ENCODE measurements at regions not wholly inside any gene's neighbourhood (a gene's known extent, or its start where the extent isn't known, plus 50 kb on each side); places are given as distances from the start of the nearest gene placed in this dataset.
A peak's percentile ranks its signal among the peaks of the same experiment; 100 is the strongest.
"Not testable (repeated sequence)": the region's sequence is repeated elsewhere in the genome, so short reads cannot be mapped to it uniquely, and the experiment has no call there.

DNA sequence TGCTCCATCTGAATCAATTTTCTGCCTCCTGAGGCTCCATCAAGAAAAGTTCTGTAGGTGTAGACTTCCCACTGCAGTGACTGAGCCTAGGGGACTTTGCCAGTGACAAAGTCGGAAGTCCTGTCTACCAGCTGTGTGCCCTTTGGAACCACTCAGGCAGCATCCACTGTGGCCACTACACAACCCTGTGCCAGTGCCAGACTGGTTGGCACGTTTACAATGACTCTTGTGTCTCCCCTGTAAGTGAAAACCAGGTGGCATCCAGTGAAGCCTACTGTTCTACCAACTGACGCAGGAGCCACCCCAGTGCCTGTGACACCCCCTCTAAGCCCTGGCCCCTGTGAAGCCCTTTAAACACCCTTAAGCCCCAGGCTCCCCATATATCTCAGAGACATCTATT is 132.1 kb upstream of the SERPINE2 start:
- no peaks in the 10 kb centered on the region for H3K36me3 Mint-ChIP-seq (ENCODE audit: unreplicated experiment)
- DNase-seq (ENCODE audit: extremely low spot score, unreplicated experiment) = peak; percentile 57
- TF ChIP-seq, protein P1, sequence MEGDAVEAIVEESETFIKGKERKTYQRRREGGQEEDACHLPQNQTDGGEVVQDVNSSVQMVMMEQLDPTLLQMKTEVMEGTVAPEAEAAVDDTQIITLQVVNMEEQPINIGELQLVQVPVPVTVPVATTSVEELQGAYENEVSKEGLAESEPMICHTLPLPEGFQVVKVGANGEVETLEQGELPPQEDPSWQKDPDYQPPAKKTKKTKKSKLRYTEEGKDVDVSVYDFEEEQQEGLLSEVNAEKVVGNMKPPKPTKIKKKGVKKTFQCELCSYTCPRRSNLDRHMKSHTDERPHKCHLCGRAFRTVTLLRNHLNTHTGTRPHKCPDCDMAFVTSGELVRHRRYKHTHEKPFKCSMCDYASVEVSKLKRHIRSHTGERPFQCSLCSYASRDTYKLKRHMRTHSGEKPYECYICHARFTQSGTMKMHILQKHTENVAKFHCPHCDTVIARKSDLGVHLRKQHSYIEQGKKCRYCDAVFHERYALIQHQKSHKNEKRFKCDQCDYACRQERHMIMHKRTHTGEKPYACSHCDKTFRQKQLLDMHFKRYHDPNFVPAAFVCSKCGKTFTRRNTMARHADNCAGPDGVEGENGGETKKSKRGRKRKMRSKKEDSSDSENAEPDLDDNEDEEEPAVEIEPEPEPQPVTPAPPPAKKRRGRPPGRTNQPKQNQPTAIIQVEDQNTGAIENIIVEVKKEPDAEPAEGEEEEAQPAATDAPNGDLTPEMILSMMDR (IDR thresholded peaks at IDR 0.05) = no peak
- H3K27me3 Mint-ChIP-seq (ENCODE audit: unreplicated experiment) = no peaks in the 10 kb centered on the region
- no peaks in the 10 kb centered on the region for H3K9me3 Mint-ChIP-seq (ENCODE audit: unreplicated experiment)
- peaks cover 6% of the 10 kb centered on the region for H3K4me1 Mint-ChIP-seq (ENCODE audit: unreplicated experiment)
- H3K27ac Mint-ChIP-seq (ENCODE audit: unreplicated experiment) = no peak overlapping the region
- H3K4me3 Mint-ChIP-seq (ENCODE audit: unreplicated experiment) = no peak overlapping the region

DNA sequence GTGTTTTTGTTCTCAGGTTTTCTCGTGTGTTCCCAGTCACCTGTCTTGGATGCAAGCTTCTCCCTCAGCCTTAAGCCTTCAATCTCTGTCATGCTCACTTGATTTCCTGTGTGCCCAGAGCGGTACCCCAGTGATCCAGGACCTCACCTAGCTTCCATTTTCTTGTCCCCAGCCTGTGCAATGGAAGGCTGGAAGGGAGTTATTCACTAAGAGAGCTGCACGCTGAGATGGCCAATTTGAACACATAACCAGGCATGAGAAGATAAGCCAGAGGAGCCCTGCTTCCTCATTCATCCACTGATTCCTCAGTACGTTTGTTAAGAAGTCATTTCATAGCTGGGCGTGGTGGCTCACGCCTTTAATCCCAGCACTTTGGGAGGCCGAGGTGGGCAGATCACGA is 130.8 kb upstream of the SERPINE2 start:
- H3K9me3 Mint-ChIP-seq (ENCODE audit: unreplicated experiment) = no peaks in the 10 kb centered on the region
- H3K4me3 Mint-ChIP-seq (ENCODE audit: unreplicated experiment) = no peak overlapping the region
- H3K36me3 Mint-ChIP-seq (ENCODE audit: unreplicated experiment) = no peaks in the 10 kb centered on the region
- peak; percentile 48 for DNase-seq (ENCODE audit: extremely low spot score, unreplicated experiment)
- H3K4me1 Mint-ChIP-seq (ENCODE audit: unreplicated experiment) = peaks cover 6% of the 10 kb centered on the region
- TF ChIP-seq, protein P1 (IDR thresholded peaks at IDR 0.05) = no peak
- no peak overlapping the region for H3K27ac Mint-ChIP-seq (ENCODE audit: unreplicated experiment)
- H3K27me3 Mint-ChIP-seq (ENCODE audit: unreplicated experiment) = no peaks in the 10 kb centered on the region

DNA sequence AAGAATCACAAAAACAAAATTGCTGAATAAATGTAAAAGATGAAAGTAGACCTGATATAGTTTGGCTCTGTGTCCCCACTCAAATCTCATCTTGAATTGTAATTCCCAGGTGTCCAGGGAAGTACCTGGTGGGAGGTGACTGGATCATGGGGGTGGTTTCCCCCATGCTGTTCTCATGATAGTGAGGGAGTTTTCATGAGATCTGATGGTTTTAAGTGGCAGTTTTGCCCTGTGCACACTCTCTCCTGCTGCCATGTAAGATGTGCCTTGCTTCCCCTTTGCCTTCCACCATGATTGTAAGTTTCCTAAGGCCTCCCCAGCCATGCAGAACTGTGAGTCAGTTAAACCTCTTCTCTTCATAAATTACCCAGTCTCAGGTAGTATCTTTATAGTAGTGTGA is 128.7 kb upstream of the SERPINE2 start:
- H3K4me3 Mint-ChIP-seq (ENCODE audit: unreplicated experiment); H3K27ac Mint-ChIP-seq (ENCODE audit: unreplicated experiment); H3K9me3 Mint-ChIP-seq (ENCODE audit: unreplicated experiment); H3K27me3 Mint-ChIP-seq (ENCODE audit: unreplicated experiment); H3K36me3 Mint-ChIP-seq (ENCODE audit: unreplicated experiment); DNase-seq (ENCODE audit: extremely low spot score, unreplicated experiment): not testable (repeated sequence)
- peaks cover 17% of the 10 kb centered on the region for H3K4me1 Mint-ChIP-seq (ENCODE audit: unreplicated experiment)

DNA sequence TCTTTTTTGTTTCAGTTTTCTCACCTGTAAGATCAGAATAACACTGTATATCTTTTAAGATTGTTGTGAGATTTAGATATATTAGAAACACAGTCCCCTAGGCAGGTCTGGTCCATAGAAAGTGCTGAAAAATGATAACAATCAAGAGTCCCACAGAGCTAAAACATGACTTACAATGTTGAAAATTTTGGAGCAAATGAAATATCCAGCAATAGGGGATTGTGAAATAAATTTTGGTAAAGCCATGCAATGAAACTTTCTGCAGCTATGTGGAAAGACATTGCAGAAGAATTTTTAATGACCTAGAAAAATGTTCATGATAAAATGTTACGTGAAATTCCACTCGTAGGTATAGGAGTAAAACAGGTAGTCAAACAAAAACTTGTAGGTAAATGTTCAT is 127.6 kb upstream of the SERPINE2 start:
- H3K27me3 Mint-ChIP-seq (ENCODE audit: unreplicated experiment) = no peaks in the 10 kb centered on the region
- peaks cover 28% of the 10 kb centered on the region for H3K4me1 Mint-ChIP-seq (ENCODE audit: unreplicated experiment)
- TF ChIP-seq, protein P1 (IDR thresholded peaks at IDR 0.05) = no peak
- no peak overlapping the region for H3K27ac Mint-ChIP-seq (ENCODE audit: unreplicated experiment)
- no peak for DNase-seq (ENCODE audit: extremely low spot score, unreplicated experiment)
- H3K4me3 Mint-ChIP-seq (ENCODE audit: unreplicated experiment) = no peak overlapping the region
- H3K9me3 Mint-ChIP-seq (ENCODE audit: unreplicated experiment) = no peaks in the 10 kb centered on the region
- no peaks in the 10 kb centered on the region for H3K36me3 Mint-ChIP-seq (ENCODE audit: unreplicated experiment)

- Mint-ChIP-seq H3K27me3 (ENCODE audit: unreplicated experiment) (no peaks in the 10 kb centered on the region), H3K36me3 (ENCODE audit: unreplicated experiment) (no peaks in the 10 kb centered on the region), H3K4me1 (ENCODE audit: unreplicated experiment) (peaks cover 30% of the 10 kb centered on the region), H3K9me3 (ENCODE audit: unreplicated experiment) (no peaks in the 10 kb centered on the region), H3K27ac (ENCODE audit: unreplicated experiment) (no peak overlapping the region), H3K4me3 (ENCODE audit: unreplicated experiment) (no peak overlapping the region)
- TF ChIP-seq, protein P1 (IDR thresholded peaks at IDR 0.05) = no peak
- DNase-seq (ENCODE audit: extremely low spot score, unreplicated experiment) = no peak
These were observed 126.8 kb upstream of the SERPINE2 start for GRCh38 chr2:224165901-224166319.
